Osteoblast (primary cell): ENCODE measurements at regions not wholly inside any gene's neighbourhood (a gene's known extent, or its start where the extent isn't known, plus 50 kb on each side); places are given as distances from the start of the nearest gene placed in this dataset.

Source experiments
- DNase-seq: peaks from one replicate; pipeline ENCODE4 v3.0.0; 2011; ENCODE audit warnings: low spot score, mixed read lengths; ENCODE audit not compliant: insufficient read length; ENCODE audit errors: missing footprints
- H2AFZ ChIP-seq: 2 replicates; pipeline ENCODE4 v1.6.0; 2011; ENCODE audit warnings: mild to moderate bottlenecking, low read length
- H3K27ac ChIP-seq: 2 replicates; pipeline ENCODE4 v1.5.1; 2011; ENCODE audit warnings: mild to moderate bottlenecking, low read depth, low read length, moderate library complexity
- H3K27me3 ChIP-seq: 2 replicates; pipeline ENCODE4 v1.6.0; 2012; ENCODE audit warnings: mild to moderate bottlenecking, control low read depth, inconsistent platforms, low read length, moderate library complexity; ENCODE audit not compliant: insufficient read depth
- H3K36me3 ChIP-seq: 2 replicates; pipeline ENCODE4 v1.5.1; 2011; ENCODE audit warnings: mild to moderate bottlenecking, low read length, control low read depth, moderate library complexity; ENCODE audit not compliant: insufficient read depth
- H3K4me1 ChIP-seq: 2 replicates; pipeline ENCODE4 v1.5.1; 2011; ENCODE audit warnings: mild to moderate bottlenecking, low read length, control low read depth, moderate library complexity; ENCODE audit not compliant: insufficient read depth
- H3K4me2 ChIP-seq: 2 replicates; pipeline ENCODE4 v1.6.0; 2011; ENCODE audit warnings: mild to moderate bottlenecking, low read length; ENCODE audit not compliant: insufficient read depth
- H3K4me3 ChIP-seq: fragments of 200-600 bp; sonication (generic); 3 replicates; pipeline ENCODE4 v1.5.1; 2012; ENCODE audit warnings: mild to moderate bottlenecking, low read length, inconsistent platforms; ENCODE audit not compliant: insufficient read depth
- H3K79me2 ChIP-seq: 2 replicates; pipeline ENCODE4 v1.6.0; 2012; ENCODE audit warnings: mild to moderate bottlenecking, low read length, control low read depth, inconsistent platforms; ENCODE audit not compliant: insufficient read depth
- H3K9me3 ChIP-seq: 2 replicates; pipeline ENCODE4 v1.5.1; 2011; ENCODE audit warnings: low read depth, low read length, control low read depth
- H4K20me1 ChIP-seq: 2 replicates; pipeline ENCODE4 v1.6.0; 2012; ENCODE audit warnings: mild to moderate bottlenecking, low read length, control low read depth; ENCODE audit not compliant: insufficient read depth
- TF ChIP-seq, protein P1 (sequence below): IDR thresholded peaks from 2 replicates; pipeline ENCODE4 v1.5.1; 2011; ENCODE audit warnings: mild to moderate bottlenecking, low read depth, low read length, moderate library complexity; ENCODE audit errors: extremely low read depth

DNA sequence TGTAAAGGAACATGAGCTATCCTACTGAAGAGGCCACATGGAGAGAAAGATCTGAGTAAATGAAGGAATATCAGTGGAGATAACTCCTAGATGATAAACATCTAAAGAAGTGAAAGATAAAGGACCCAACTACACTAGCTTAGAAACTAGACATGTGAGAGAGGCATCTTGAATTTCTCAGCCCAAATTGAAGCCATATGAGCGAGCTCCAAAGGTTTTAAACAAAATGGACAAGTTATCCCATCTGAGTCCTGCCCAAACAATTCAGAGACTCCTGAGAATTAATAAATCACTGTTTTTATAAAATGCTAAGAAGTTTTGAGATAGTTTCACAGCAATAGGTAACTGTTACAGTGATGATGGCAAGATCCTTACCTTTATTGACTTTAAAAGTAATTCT lies 438.9 kb downstream of the NAV3 start:
- Histone ChIP-seq H2AFZ (peak overlapping the region; percentile 64), H3K4me3 (no peak overlapping the region)
- DNase-seq: no peak

DNA sequence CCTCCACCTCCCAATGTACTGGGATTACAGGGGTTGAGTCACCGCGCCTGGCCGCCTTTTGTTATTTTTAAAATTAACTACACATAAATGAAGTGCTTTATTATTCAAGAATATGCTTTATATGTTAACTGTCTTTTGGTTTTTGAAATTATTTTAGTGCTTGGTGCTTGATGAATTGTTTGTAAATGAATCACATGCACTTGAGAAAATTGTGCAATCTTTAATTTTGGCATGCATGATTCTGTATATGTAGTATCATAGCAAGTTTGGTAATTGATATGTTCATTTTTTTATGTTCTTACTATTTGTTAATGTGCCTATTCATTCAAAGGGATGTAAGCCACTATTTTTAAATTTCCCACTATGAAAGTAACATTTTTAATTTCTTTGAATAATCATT lies 440.9 kb downstream of the NAV3 start:
- Histone ChIP-seq H3K4me2 (no peak overlapping the region), H3K9me3 (no peaks in the 10 kb centered on the region), H3K27ac (no peak overlapping the region), H3K36me3 (no peaks in the 10 kb centered on the region), H4K20me1 (no peaks in the 10 kb centered on the region), H2AFZ (no peak overlapping the region), H3K27me3 (no peaks in the 10 kb centered on the region), H3K4me3 (no peak overlapping the region), H3K4me1 (no peaks in the 10 kb centered on the region), H3K79me2 (no peaks in the 10 kb centered on the region)
- DNase-seq: no peak
- TF ChIP-seq, protein P1, sequence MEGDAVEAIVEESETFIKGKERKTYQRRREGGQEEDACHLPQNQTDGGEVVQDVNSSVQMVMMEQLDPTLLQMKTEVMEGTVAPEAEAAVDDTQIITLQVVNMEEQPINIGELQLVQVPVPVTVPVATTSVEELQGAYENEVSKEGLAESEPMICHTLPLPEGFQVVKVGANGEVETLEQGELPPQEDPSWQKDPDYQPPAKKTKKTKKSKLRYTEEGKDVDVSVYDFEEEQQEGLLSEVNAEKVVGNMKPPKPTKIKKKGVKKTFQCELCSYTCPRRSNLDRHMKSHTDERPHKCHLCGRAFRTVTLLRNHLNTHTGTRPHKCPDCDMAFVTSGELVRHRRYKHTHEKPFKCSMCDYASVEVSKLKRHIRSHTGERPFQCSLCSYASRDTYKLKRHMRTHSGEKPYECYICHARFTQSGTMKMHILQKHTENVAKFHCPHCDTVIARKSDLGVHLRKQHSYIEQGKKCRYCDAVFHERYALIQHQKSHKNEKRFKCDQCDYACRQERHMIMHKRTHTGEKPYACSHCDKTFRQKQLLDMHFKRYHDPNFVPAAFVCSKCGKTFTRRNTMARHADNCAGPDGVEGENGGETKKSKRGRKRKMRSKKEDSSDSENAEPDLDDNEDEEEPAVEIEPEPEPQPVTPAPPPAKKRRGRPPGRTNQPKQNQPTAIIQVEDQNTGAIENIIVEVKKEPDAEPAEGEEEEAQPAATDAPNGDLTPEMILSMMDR: no peak

More for the DNA sequence above, 438.9 kb downstream of the NAV3 start:
- H3K79me2 ChIP-seq: no peaks in the 10 kb centered on the region
- H3K27me3 ChIP-seq: no peaks in the 10 kb centered on the region
- TF ChIP-seq, protein P1: no peak
- no peak overlapping the region for H3K27ac ChIP-seq
- H3K36me3 ChIP-seq: no peaks in the 10 kb centered on the region
- no peaks in the 10 kb centered on the region for H3K9me3 ChIP-seq
- no peak overlapping the region for H3K4me2 ChIP-seq
- no peaks in the 10 kb centered on the region for H4K20me1 ChIP-seq
- H3K4me1 ChIP-seq: no peaks in the 10 kb centered on the region

DNA sequence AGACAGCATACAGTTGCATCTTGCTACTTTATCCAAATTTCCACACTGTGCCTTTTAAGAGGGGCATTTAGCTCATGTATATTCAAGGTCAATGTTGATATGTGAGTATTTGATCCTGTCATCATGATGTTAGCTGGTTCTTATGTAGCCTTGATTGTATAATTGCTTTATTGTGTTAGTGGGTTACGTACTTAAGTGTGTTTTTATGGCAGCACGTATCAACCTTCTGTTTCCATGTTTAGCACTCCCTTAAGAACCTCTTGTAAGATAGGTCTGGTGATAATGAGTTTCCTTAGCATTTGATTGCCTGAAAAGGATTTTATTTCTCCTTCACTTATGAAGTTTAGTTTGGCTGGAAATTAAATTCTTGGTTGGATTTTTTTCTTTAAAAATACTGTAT lies 445.2 kb downstream of the NAV3 start:
- no peak overlapping the region for H3K4me2 ChIP-seq
- no peaks in the 10 kb centered on the region for H3K9me3 ChIP-seq
- no peaks in the 10 kb centered on the region for H3K4me1 ChIP-seq
- TF ChIP-seq, protein P1: no peak
- no peaks in the 10 kb centered on the region for H3K27me3 ChIP-seq
- no peak overlapping the region for H3K27ac ChIP-seq
- H3K79me2 ChIP-seq: no peaks in the 10 kb centered on the region
- DNase-seq: no peak
- no peaks in the 10 kb centered on the region for H4K20me1 ChIP-seq
- no peaks in the 10 kb centered on the region for H3K36me3 ChIP-seq
- H3K4me3 ChIP-seq: no peak overlapping the region
- H2AFZ ChIP-seq: no peak overlapping the region

DNA sequence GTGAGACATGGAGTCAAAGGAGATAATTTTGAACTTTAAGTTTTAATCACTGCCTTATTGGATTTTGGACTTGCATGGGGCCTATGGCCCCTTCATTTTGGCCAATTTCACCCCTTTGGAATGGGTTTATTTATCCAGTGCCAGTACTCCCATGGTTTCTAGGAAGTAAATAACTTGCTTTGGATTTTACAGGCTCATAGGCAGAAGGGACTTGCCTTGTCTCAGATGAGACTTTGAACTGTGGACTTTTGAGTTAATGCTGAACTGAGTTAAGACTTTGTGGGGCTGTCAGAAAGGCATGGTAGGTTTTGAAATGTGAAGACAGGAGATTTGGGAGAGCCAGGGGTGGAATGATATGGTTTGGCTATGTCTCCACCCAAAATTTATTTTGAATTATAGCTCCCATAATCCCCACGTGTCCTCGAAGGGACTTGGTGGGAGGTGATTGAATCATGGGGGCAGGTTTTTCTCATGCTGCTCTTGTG lies 448.1 kb downstream of the NAV3 start:
- no peaks in the 10 kb centered on the region for H3K27me3 ChIP-seq
- H3K36me3 ChIP-seq: no peaks in the 10 kb centered on the region
- no peak overlapping the region for H3K27ac ChIP-seq
- H3K79me2 ChIP-seq: no peaks in the 10 kb centered on the region
- H2AFZ ChIP-seq: no peak overlapping the region
- TF ChIP-seq, protein P1: no peak
- H3K4me2 ChIP-seq: no peak overlapping the region
- no peak for DNase-seq
- H3K4me3 ChIP-seq: no peak overlapping the region
- no peaks in the 10 kb centered on the region for H3K4me1 ChIP-seq
- no peaks in the 10 kb centered on the region for H4K20me1 ChIP-seq
- no peaks in the 10 kb centered on the region for H3K9me3 ChIP-seq
